Brain pericyte (primary cell): ENCODE measurements at regions not wholly inside any gene's neighbourhood (a gene's known extent, or its start where the extent isn't known, plus 50 kb on each side); places are given as distances from the start of the nearest gene placed in this dataset.
"Not testable (repeated sequence)": the region's sequence is repeated elsewhere in the genome, so short reads cannot be mapped to it uniquely, and the experiment has no call there.

ENCODE experiments used
- DNase-seq: peaks from one replicate; pipeline ENCODE4 v3.0.0-alpha.2; 2012; ENCODE audit warnings: low read depth, low spot score

- DNase-seq: not testable (repeated sequence)
These were observed 59.0 kb upstream of the NUTM2F start for GRCh38 chr9:94387338-94388010.

GRCh38 chr9:94388011-94388406, 59.6 kb upstream of the NUTM2F start:
- DNase-seq: not testable (repeated sequence)

GRCh38 chr9:94390425-94391098, 62.1 kb upstream of the NUTM2F start:
- not testable (repeated sequence) for DNase-seq

- DNase-seq: not testable (repeated sequence)
These were observed 64.7 kb upstream of the NUTM2F start for GRCh38 chr9:94392971-94393624.

GRCh38 chr9:94397766-94398379, 69.4 kb upstream of the NUTM2F start:
- DNase-seq: not testable (repeated sequence)

GRCh38 chr9:94400461-94400860, 72.0 kb upstream of the NUTM2F start:
- DNase-seq: not testable (repeated sequence)

GRCh38 chr9:94402795-94403194, 74.4 kb upstream of the NUTM2F start:
- not testable (repeated sequence) for DNase-seq

GRCh38 chr9:94403571-94403970, 75.1 kb upstream of the NUTM2F start:
- DNase-seq: not testable (repeated sequence)

- DNase-seq: peak; percentile 8
These were observed 85.2 kb upstream of the NUTM2F start for GRCh38 chr9:94413665-94414064.

GRCh38 chr9:94415111-94415510, 86.7 kb upstream of the NUTM2F start:
- DNase-seq: not testable (repeated sequence)

- not testable (repeated sequence) for DNase-seq
These were observed 91.7 kb upstream of the NUTM2F start for GRCh38 chr9:94420098-94420497.

- not testable (repeated sequence) for DNase-seq
These were observed 93.5 kb upstream of the NUTM2F start for GRCh38 chr9:94421951-94422350.

GRCh38 chr9:94425312-94425711, 96.9 kb upstream of the NUTM2F start:
- DNase-seq: not testable (repeated sequence)

GRCh38 chr9:94437128-94437527, 108.7 kb upstream of the NUTM2F start:
- not testable (repeated sequence) for DNase-seq

GRCh38 chr9:94438336-94438735, 109.9 kb upstream of the NUTM2F start:
- not testable (repeated sequence) for DNase-seq

GRCh38 chr9:94441146-94441545, 112.7 kb upstream of the NUTM2F start:
- not testable (repeated sequence) for DNase-seq

GRCh38 chr9:94441796-94442195, 113.1 kb upstream of the PCAT7 start:
- DNase-seq: no peak

- DNase-seq: no peak
These were observed 111.7 kb upstream of the PCAT7 start for GRCh38 chr9:94443032-94443722.

- no peak for DNase-seq
These were observed 109.0 kb upstream of the PCAT7 start for GRCh38 chr9:94445863-94446262.

GRCh38 chr9:94449486-94449885, 105.4 kb upstream of the PCAT7 start:
- no peak for DNase-seq

GRCh38 chr9:94464790-94465189, 90.1 kb upstream of the PCAT7 start:
- no peak for DNase-seq

- not testable (repeated sequence) for DNase-seq
These were observed 82.8 kb upstream of the PCAT7 start for GRCh38 chr9:94472063-94472462.
